GM23338 (cell line): ENCODE measurements at regions not wholly inside any gene's neighbourhood (a gene's known extent, or its start where the extent isn't known, plus 50 kb on each side); places are given as distances from the start of the nearest gene placed in this dataset.
"Not testable (repeated sequence)": the region's sequence is repeated elsewhere in the genome, so short reads cannot be mapped to it uniquely, and the experiment has no call there.

Experiments used
- ATAC-seq: fragments of 200-7000 bp; cut with Tn5 transposase; 3 replicates; pipeline ENCODE4 v1.9.1; 2020
- DNase-seq: peaks from one replicate; pipeline ENCODE4 v3.0.0-alpha.2; 2015; ENCODE audit warnings: low spot score
- H2AFZ ChIP-seq: fragments of 200-600 bp; sonication (generic); 2 replicates; pipeline ENCODE4 v1.8.0; 2016; ENCODE audit warnings: antibody characterized with exemption, mild to moderate bottlenecking, moderate library complexity
- H3F3A ChIP-seq: fragments of 200-600 bp; sonication (generic); replicated peaks from 2 replicates; pipeline ENCODE4 v1.8.0; 2017; ENCODE audit warnings: antibody characterized with exemption, mixed run types, low read depth
- H3K27ac ChIP-seq: fragments of 200-600 bp; sonication (generic); 2 replicates; pipeline ENCODE4 v1.6.1; 2016; ENCODE audit warnings: low read depth
- H3K27me3 ChIP-seq: fragments of 200-600 bp; sonication (generic); 2 replicates; pipeline ENCODE4 v1.8.0; 2016; ENCODE audit warnings: mild to moderate bottlenecking, mixed run types, moderate library complexity; ENCODE audit not compliant: insufficient read depth
- H3K36me3 ChIP-seq: fragments of 200-600 bp; sonication (generic); 2 replicates; pipeline ENCODE4 v1.8.0; 2016; ENCODE audit warnings: mild to moderate bottlenecking; ENCODE audit not compliant: insufficient read depth
- H3K4me1 ChIP-seq: fragments of 200-600 bp; sonication (generic); 2 replicates; pipeline ENCODE4 v1.8.0; 2016; ENCODE audit warnings: mild to moderate bottlenecking, moderate library complexity; ENCODE audit not compliant: insufficient read depth
- H3K4me2 ChIP-seq: fragments of 200-600 bp; sonication (generic); 2 replicates; pipeline ENCODE4 v1.7.1; 2017; ENCODE audit warnings: mixed run types
- H3K4me3 ChIP-seq: fragments of 200-600 bp; sonication (generic); 2 replicates; pipeline ENCODE4 v1.6.1; 2016; ENCODE audit warnings: mixed run types
- H3K79me2 ChIP-seq: fragments of 200-600 bp; sonication (generic); replicated peaks from 2 replicates; pipeline ENCODE4 v1.8.0; 2017; ENCODE audit warnings: mild to moderate bottlenecking; ENCODE audit not compliant: insufficient read depth
- H3K9me2 ChIP-seq: fragments of 200-600 bp; sonication (generic); 2 replicates; pipeline ENCODE4 v1.8.0; 2017; ENCODE audit not compliant: insufficient read depth
- H4K20me1 ChIP-seq: fragments of 200-600 bp; sonication (generic); replicated peaks from 2 replicates; pipeline ENCODE4 v1.8.0; 2017; ENCODE audit warnings: mild to moderate bottlenecking; ENCODE audit not compliant: insufficient read depth
- H3K27ac Mint-ChIP-seq: 2 replicates; pipeline ENCODE4 v1.8.0; 2020; ENCODE audit warnings: inconsistent platforms, mild to moderate bottlenecking, moderate library complexity, mixed read lengths
- H3K27me3 Mint-ChIP-seq: 3 replicates; pipeline ENCODE4 v1.8.0; 2022; ENCODE audit warnings: low read depth, mild to moderate bottlenecking, moderate library complexity, mixed read lengths, inconsistent platforms; ENCODE audit not compliant: insufficient read depth, poor library complexity
- H3K36me3 Mint-ChIP-seq: 3 replicates; pipeline ENCODE4 v1.8.0; 2021; ENCODE audit warnings: low read depth, mild to moderate bottlenecking, inconsistent platforms, moderate library complexity, mixed read lengths
- H3K4me1 Mint-ChIP-seq: 3 replicates; pipeline ENCODE4 v1.8.0; 2020; ENCODE audit warnings: mild to moderate bottlenecking, inconsistent platforms, mixed read lengths
- H3K4me3 Mint-ChIP-seq: 3 replicates; pipeline ENCODE4 v1.8.0; 2021; ENCODE audit warnings: moderate library complexity, mild to moderate bottlenecking, inconsistent platforms, mixed read lengths
- H3K9me3 Mint-ChIP-seq: 3 replicates; pipeline ENCODE4 v1.8.0; 2020; ENCODE audit warnings: moderate library complexity, mild to moderate bottlenecking, inconsistent platforms, mixed read lengths
- CREB1 ChIP-seq: fragments of 250-450 bp; sonication (Bioruptor Pico); IDR thresholded peaks from 2 replicates; pipeline ENCODE4 v1.5.0; 2020; ENCODE audit warnings: low read depth, mild to moderate bottlenecking, moderate library complexity
- CTCF ChIP-seq, 2 experiments: fragments of 200-600 bp in 1 of 2; sonication (generic) in 1 of 2; conservative IDR thresholded peaks; 2 replicates each; pipeline versions ENCODE4 v1.5.1 to v1.6.1; 2016 to 2017; ENCODE audit warnings: antibody characterized with exemption in 2 of 2, low read depth in 2 of 2, mild to moderate bottlenecking in 2 of 2, moderate library complexity in 1 of 2
- EZH2phosphoT487 ChIP-seq: fragments of 200-600 bp; sonication (generic); IDR thresholded peaks from one replicate; pipeline ENCODE4 v1.8.1; 2018; ENCODE audit warnings: antibody characterized with exemption; ENCODE audit not compliant: unreplicated experiment
- NANOG ChIP-seq: IDR thresholded peaks from 2 replicates; pipeline ENCODE4 v1.6.1; 2016; ENCODE audit warnings: antibody characterized with exemption, borderline replicate concordance
- POLR2AphosphoS5 ChIP-seq: IDR thresholded peaks from 2 replicates; pipeline ENCODE4 v1.6.1; 2016; ENCODE audit warnings: antibody characterized with exemption, low read depth
- STAT1 ChIP-seq: IDR thresholded peaks from one replicate; pipeline ENCODE4 v1.6.1; 2016; ENCODE audit warnings: antibody characterized with exemption; ENCODE audit not compliant: unreplicated experiment
- ZNF114 ChIP-seq: fragments of 250-450 bp; sonication (Bioruptor Pico); IDR thresholded peaks from 2 replicates; pipeline ENCODE4 v1.5.0; 2020; ENCODE audit warnings: mild to moderate bottlenecking, moderate library complexity

GRCh38 chr17:16874216-16874615 is 97.7 kb downstream of the TNFRSF13B start:
- H3K79me2 ChIP-seq, H3K27ac Mint-ChIP-seq, DNase-seq, H3K27ac ChIP-seq, H3K9me3 Mint-ChIP-seq, H3K4me2 ChIP-seq, ATAC-seq, H3K4me3 Mint-ChIP-seq, H3K4me3 ChIP-seq, H3K4me1 Mint-ChIP-seq, H3K27me3 ChIP-seq, H3K4me1 ChIP-seq, H2AFZ ChIP-seq, H3K36me3 Mint-ChIP-seq, H3K36me3 ChIP-seq, H3K9me2 ChIP-seq, H3F3A ChIP-seq, H4K20me1 ChIP-seq: not testable (repeated sequence)
- H3K27me3 Mint-ChIP-seq = peaks cover 11% of the 10 kb centered on the region

- DNase-seq (peak; percentile 79), ATAC-seq (peak; percentile 94)
- Histone ChIP-seq H2AFZ (no peak overlapping the region), H3K79me2 (no peaks in the 10 kb centered on the region), H4K20me1 (no peaks in the 10 kb centered on the region), H3K9me2 (no peaks in the 10 kb centered on the region), H3K27ac (no peak overlapping the region), H3F3A (no peaks in the 10 kb centered on the region), H3K4me2 (no peak overlapping the region), H3K4me1 (no peaks in the 10 kb centered on the region), H3K36me3 (no peaks in the 10 kb centered on the region), H3K4me3 (no peak overlapping the region), H3K27me3 (no peaks in the 10 kb centered on the region)
- no peak overlapping the region for H3K27ac Mint-ChIP-seq
- TF ChIP-seq CTCF (conservative IDR thresholded peaks at IDR 0.05; ENCODE audit: low read depth in 2 of 2) (peak; percentile 76 to 92), POLR2AphosphoS5 (no peak), STAT1 (no peak), EZH2phosphoT487 (no peak)
- no peaks in the 10 kb centered on the region for H3K36me3 Mint-ChIP-seq
- H3K27me3 Mint-ChIP-seq = peaks cover 13% of the 10 kb centered on the region
- H3K9me3 Mint-ChIP-seq = no peaks in the 10 kb centered on the region
- H3K4me1 Mint-ChIP-seq = no peaks in the 10 kb centered on the region; the same call in 1 of the 3 replicates
- H3K4me3 Mint-ChIP-seq = no peak overlapping the region
Observed at GRCh38 chr17:16873174-16874035, 98.5 kb downstream of the TNFRSF13B start.

GRCh38 chr17:16872351-16873173 is 99.4 kb downstream of the TNFRSF13B start:
- H3K36me3 ChIP-seq = no peaks in the 10 kb centered on the region
- peaks cover 13% of the 10 kb centered on the region for H3K27me3 Mint-ChIP-seq
- H3K4me3 ChIP-seq = no peak overlapping the region
- no peak overlapping the region for H3K4me2 ChIP-seq
- no peak overlapping the region for H3K27ac ChIP-seq
- no peaks in the 10 kb centered on the region for H3K9me2 ChIP-seq
- H3K79me2 ChIP-seq = no peaks in the 10 kb centered on the region
- no peak overlapping the region for H3K4me3 Mint-ChIP-seq
- no peaks in the 10 kb centered on the region for H3F3A ChIP-seq
- H2AFZ ChIP-seq = no peak overlapping the region
- H3K27ac Mint-ChIP-seq = no peak overlapping the region
- ATAC-seq (no peak), DNase-seq (no peak)
- no peaks in the 10 kb centered on the region for H3K9me3 Mint-ChIP-seq
- H4K20me1 ChIP-seq = no peaks in the 10 kb centered on the region
- H3K27me3 ChIP-seq = no peaks in the 10 kb centered on the region
- H3K4me1 Mint-ChIP-seq = no peaks in the 10 kb centered on the region; the same call in 1 of the 3 replicates
- no peaks in the 10 kb centered on the region for H3K4me1 ChIP-seq
- no peaks in the 10 kb centered on the region for H3K36me3 Mint-ChIP-seq
- TF ChIP-seq CREB1 (CRISPR knock-in tag) (no peak), NANOG (no peak), CTCF (conservative IDR thresholded peaks at IDR 0.05; ENCODE audit: low read depth in 2 of 2) (no peak), ZNF114 (CRISPR knock-in tag) (no peak)
